Tibial artery (tissue), 4 donors: ENCODE measurements at regions not wholly inside any gene's neighbourhood (a gene's known extent, or its start where the extent isn't known, plus 50 kb on each side); places are given as distances from the start of the nearest gene placed in this dataset.
"Not testable (repeated sequence)": the region's sequence is repeated elsewhere in the genome, so short reads cannot be mapped to it uniquely, and the experiment has no call there.

ENCODE experiments used
- DNase-seq, 2 donors: peaks; one replicate each; pipeline ENCODE4 v3.0.0-alpha.2; 2019
- H3K27ac ChIP-seq, 2 donors: fragments of 200-600 bp; sonication (generic) in 1 of 2; 1 replicate in 1 of 2; 2 replicates in 1 of 2; pipeline ENCODE4 v1.5.1; 2018 to 2019; ENCODE audit warnings: mild to moderate bottlenecking in 1 of 2
- H3K27me3 ChIP-seq, 2 donors: fragments of 200-600 bp; sonication (generic) in 1 of 2; one replicate each; pipeline versions ENCODE4 v1.5.1 to v1.6.0; 2016 to 2019
- H3K36me3 ChIP-seq, 3 donors: fragments of 200-600 bp; sonication (generic) in 2 of 3; one replicate each; pipeline ENCODE4 v1.5.1; 2016 to 2019; ENCODE audit warnings: mild to moderate bottlenecking in 2 of 3
- H3K4me1 ChIP-seq, 4 donors: fragments of 200-600 bp; sonication (generic) in 2 of 4; 1 replicate in 3 of 4; 2 replicates in 1 of 4; pipeline ENCODE4 v1.5.1; 2016 to 2019
- H3K4me3 ChIP-seq, 2 donors: fragments of 200-600 bp; sonication (generic) in 1 of 2; 1 replicate in 1 of 2; 2 replicates in 1 of 2; pipeline ENCODE4 v1.5.1; 2018 to 2019; ENCODE audit warnings: mild to moderate bottlenecking in 2 of 2
- H3K9me3 ChIP-seq, 3 donors: fragments of 200-600 bp; sonication (generic) in 1 of 3; one replicate each; pipeline ENCODE4 v1.5.1; 2016 to 2019
- intact Hi-C: fragments of 100-400 bp; cut with DNase I; formaldehyde crosslinking; loops from one replicate; pipeline ENCODE4 v1.15.0; 2023; ENCODE audit warnings: low total_unique reads
- TF ChIP-seq, protein P1 (sequence below), 2 experiments: fragments of 200-600 bp in 1 of 2; fragments of 450-650 bp in 1 of 2; IDR thresholded peaks; one replicate each; pipeline ENCODE4 v1.5.1; 2017 to 2019; ENCODE audit warnings: antibody characterized with exemption in 2 of 2, mild to moderate bottlenecking in 1 of 2, moderate library complexity in 1 of 2

DNA sequence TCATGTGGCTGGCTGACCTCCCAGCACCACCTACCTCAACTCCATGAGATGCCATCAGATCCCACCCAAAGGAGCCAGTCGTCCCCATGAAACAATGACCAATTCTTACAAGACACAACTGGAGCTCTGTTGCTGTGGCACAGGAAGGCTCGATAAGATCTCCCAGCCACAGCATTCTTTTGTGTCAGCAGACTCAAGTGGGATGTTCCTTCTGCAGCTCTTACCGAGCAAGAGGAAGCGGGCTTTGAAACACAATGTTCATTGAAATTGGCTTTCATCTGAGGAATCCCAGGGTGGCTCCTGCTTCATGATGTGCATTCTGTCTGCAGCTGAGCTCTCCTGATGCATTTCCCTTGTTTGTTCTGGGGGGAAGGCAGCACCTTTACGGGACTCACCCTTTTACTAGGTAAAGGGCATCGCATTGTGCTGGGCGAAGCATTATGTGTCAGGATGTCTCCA lies 222.0 kb upstream of the SGK1 start:
- H3K4me3 ChIP-seq, result no peak overlapping the region
- no peaks in the 10 kb centered on the region for H3K9me3 ChIP-seq
- H3K27ac ChIP-seq, result no peak overlapping the region
- no peak for DNase-seq
- H3K36me3 ChIP-seq, result no peaks in the 10 kb centered on the region
- H3K27me3 ChIP-seq, result no peaks in the 10 kb centered on the region
- intact Hi-C loops, result no loop called here
- H3K4me1 ChIP-seq, result no peaks in the 10 kb centered on the region
- TF ChIP-seq, protein P1, sequence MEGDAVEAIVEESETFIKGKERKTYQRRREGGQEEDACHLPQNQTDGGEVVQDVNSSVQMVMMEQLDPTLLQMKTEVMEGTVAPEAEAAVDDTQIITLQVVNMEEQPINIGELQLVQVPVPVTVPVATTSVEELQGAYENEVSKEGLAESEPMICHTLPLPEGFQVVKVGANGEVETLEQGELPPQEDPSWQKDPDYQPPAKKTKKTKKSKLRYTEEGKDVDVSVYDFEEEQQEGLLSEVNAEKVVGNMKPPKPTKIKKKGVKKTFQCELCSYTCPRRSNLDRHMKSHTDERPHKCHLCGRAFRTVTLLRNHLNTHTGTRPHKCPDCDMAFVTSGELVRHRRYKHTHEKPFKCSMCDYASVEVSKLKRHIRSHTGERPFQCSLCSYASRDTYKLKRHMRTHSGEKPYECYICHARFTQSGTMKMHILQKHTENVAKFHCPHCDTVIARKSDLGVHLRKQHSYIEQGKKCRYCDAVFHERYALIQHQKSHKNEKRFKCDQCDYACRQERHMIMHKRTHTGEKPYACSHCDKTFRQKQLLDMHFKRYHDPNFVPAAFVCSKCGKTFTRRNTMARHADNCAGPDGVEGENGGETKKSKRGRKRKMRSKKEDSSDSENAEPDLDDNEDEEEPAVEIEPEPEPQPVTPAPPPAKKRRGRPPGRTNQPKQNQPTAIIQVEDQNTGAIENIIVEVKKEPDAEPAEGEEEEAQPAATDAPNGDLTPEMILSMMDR (IDR thresholded peaks at IDR 0.05), result no peak

DNA sequence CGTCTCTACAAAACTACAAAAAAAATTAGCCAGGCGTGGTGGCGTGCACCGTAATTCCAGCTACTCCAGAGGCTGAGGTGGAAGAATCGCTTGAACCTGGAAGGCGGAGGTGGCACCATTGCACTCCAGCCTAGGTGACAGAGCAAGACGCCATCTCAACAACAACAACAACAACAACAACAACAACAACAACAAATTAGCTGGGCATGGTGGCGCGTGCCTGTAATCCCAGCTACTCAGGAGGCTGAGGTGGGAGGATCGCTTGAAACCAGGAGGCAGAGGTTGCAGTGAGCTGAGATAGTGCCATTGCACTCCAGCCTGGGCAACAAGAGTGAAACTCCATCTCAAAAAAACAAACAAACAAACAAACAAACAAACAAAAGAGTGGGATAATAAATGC lies 219.9 kb upstream of the SGK1 start:
- H3K9me3 ChIP-seq, H3K4me1 ChIP-seq, H3K4me3 ChIP-seq, intact Hi-C loops, DNase-seq, H3K27me3 ChIP-seq, H3K36me3 ChIP-seq, H3K27ac ChIP-seq: not testable (repeated sequence)

DNA sequence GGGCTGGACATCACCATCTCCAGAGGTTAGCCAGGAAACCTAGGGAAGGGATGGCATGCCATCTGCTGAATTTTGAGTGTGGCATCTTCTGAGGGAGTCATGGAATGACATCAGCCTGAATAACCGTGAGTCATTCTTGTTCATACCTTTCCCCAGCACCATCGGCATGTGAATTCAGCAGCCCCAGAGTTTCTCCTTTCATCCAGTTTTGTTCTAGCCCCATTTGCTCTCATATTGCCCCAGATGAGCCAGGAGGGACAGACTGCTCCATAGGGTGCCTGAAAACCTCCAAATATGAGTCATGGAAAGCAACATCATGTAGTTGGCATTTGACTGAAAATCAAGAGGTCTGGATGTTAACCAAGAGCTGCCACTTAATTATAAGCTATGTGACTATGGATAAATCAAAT lies 219.2 kb upstream of the SGK1 start:
- H3K4me1 ChIP-seq, result no peaks in the 10 kb centered on the region
- intact Hi-C loops, result no loop called here
- DNase-seq, result no peak
- H3K9me3 ChIP-seq, result no peaks in the 10 kb centered on the region
- no peaks in the 10 kb centered on the region for H3K36me3 ChIP-seq
- H3K27ac ChIP-seq, result no peak overlapping the region
- H3K27me3 ChIP-seq, result no peaks in the 10 kb centered on the region
- no peak overlapping the region for H3K4me3 ChIP-seq
- TF ChIP-seq, protein P1 (IDR thresholded peaks at IDR 0.05), result no peak

DNA sequence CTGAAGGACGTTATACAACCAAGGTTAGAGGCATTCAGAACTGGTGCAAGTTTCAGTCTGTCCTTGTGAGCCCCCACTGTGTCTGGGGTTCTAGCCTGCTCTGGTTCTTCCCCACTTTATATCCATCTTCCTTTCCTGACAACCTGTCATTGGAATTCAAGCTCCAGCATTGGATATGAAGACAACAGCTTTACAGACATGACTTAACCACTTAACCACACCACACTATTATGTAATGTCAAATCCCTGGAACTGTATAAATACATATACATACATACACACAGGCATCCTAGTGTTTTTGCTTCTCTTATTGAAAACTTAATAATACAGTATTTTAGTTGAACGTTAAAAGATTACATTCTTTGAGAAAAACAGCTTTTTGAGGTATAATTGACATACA lies 217.9 kb upstream of the SGK1 start:
- TF ChIP-seq, protein P1 (IDR thresholded peaks at IDR 0.05), result no peak
- H3K4me3 ChIP-seq, result no peak overlapping the region
- H3K36me3 ChIP-seq, result no peaks in the 10 kb centered on the region
- no peaks in the 10 kb centered on the region for H3K27me3 ChIP-seq
- intact Hi-C loops, result no loop called here
- H3K4me1 ChIP-seq, result no peaks in the 10 kb centered on the region
- H3K27ac ChIP-seq, result no peak overlapping the region
- DNase-seq, result no peak
- H3K9me3 ChIP-seq, result no peaks in the 10 kb centered on the region

DNA sequence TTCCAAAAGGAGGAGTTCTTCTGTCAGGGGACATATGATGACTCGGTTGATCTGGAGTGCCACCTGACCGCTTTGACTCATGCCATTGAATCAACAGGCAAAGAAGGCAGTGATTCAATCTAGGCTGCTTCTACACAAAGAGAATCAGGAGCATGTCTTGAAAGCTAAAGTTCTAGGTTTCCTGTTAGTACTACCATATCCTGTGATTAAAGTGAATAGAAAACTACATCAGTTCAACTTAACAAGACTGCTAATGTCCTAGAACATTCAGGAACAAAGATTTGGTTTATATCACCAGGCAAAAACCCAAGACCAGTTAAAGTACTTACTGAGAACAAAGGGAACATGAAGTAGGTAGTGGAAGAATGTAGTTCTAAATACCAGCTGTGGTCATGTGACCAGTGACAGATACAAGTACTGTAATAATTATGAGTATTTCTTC lies 216.8 kb upstream of the SGK1 start:
- Histone ChIP-seq H3K9me3 (no peaks in the 10 kb centered on the region), H3K36me3 (no peaks in the 10 kb centered on the region), H3K27ac (no peak overlapping the region), H3K4me3 (no peak overlapping the region), H3K4me1 (no peaks in the 10 kb centered on the region), H3K27me3 (no peaks in the 10 kb centered on the region)
- intact Hi-C loops, result no loop called here
- TF ChIP-seq, protein P1 (IDR thresholded peaks at IDR 0.05), result no peak
- no peak for DNase-seq

DNA sequence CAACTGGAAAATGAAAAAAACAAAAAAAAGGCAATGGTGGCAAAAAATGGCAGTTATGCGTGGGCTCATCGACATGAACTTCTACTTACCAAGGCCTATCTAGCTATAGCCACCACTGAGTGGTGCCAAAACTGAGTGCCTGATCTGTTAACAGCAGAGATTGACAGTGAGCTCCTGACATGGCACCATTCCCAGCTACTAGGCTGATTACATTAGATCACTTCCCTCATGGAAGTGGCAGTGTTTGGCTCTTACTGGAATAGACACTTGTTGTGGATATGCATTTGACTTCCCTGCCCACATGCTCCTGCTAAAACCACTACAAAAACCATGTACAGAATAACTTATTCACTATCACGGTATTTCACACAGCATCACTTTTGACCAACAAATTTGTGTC lies 216.1 kb upstream of the SGK1 start:
- H3K36me3 ChIP-seq, result no peaks in the 10 kb centered on the region
- intact Hi-C loops, result no loop called here
- TF ChIP-seq, protein P1 (IDR thresholded peaks at IDR 0.05), result no peak
- no peak overlapping the region for H3K4me3 ChIP-seq
- no peak overlapping the region for H3K27ac ChIP-seq
- no peaks in the 10 kb centered on the region for H3K9me3 ChIP-seq
- H3K4me1 ChIP-seq, result no peaks in the 10 kb centered on the region
- no peaks in the 10 kb centered on the region for H3K27me3 ChIP-seq
- no peak for DNase-seq
